GM15510 (cell line): ENCODE measurements at regions not wholly inside any gene's neighbourhood (a gene's known extent, or its start where the extent isn't known, plus 50 kb on each side); places are given as distances from the start of the nearest gene placed in this dataset.

Experiments
- POLR2A ChIP-seq: IDR thresholded peaks from 3 replicates; pipeline ENCODE4 v1.6.1; 2011; ENCODE audit warnings: borderline replicate concordance; ENCODE audit not compliant: insufficient read length; ENCODE audit errors: extremely low read depth

GRCh38 chr2:234438305-234438977, 58.4 kb downstream of the ARL4C start:
- no peak for TF ChIP-seq POLR2A

- TF ChIP-seq POLR2A: no peak
Measured at GRCh38 chr2:234437642-234438304, 59.1 kb downstream of the ARL4C start.

GRCh38 chr2:234436482-234436837, 60.4 kb downstream of the ARL4C start:
- no peak for TF ChIP-seq POLR2A

- no peak for TF ChIP-seq POLR2A
Measured at GRCh38 chr2:234435836-234436481, 60.9 kb downstream of the ARL4C start.

GRCh38 chr2:234433201-234433600, 63.7 kb downstream of the ARL4C start:
- no peak for TF ChIP-seq POLR2A

GRCh38 chr2:234430871-234431270, 66.0 kb downstream of the ARL4C start:
- TF ChIP-seq POLR2A: no peak

- TF ChIP-seq POLR2A: no peak
Measured at GRCh38 chr2:234429265-234429664, 67.6 kb downstream of the ARL4C start.

- no peak for TF ChIP-seq POLR2A
Measured at GRCh38 chr2:234427081-234428061, 69.5 kb downstream of the ARL4C start.

GRCh38 chr2:234426616-234427015, 70.3 kb downstream of the ARL4C start:
- no peak for TF ChIP-seq POLR2A

GRCh38 chr2:234425639-234426603, 71.0 kb downstream of the ARL4C start:
- TF ChIP-seq POLR2A: no peak

- no peak for TF ChIP-seq POLR2A
Measured at GRCh38 chr2:234423884-234424283, 73.0 kb downstream of the ARL4C start.

GRCh38 chr2:234422981-234423431, 73.9 kb downstream of the ARL4C start:
- TF ChIP-seq POLR2A: no peak

- TF ChIP-seq POLR2A: no peak
Measured at GRCh38 chr2:234422273-234422732, 74.6 kb downstream of the ARL4C start.

GRCh38 chr2:234420408-234420807, 76.5 kb downstream of the ARL4C start:
- TF ChIP-seq POLR2A: no peak

- no peak for TF ChIP-seq POLR2A
Measured at GRCh38 chr2:234419726-234420125, 77.2 kb downstream of the ARL4C start.
